ENCODE measurements at regions not wholly inside any gene's neighbourhood (a gene's known extent, or its start where the extent isn't known, plus 50 kb on each side); places are given as distances from the start of the nearest gene placed in this dataset.
A peak's percentile ranks its signal among the peaks of the same experiment; 100 is the strongest.
"Not testable (repeated sequence)": the region's sequence is repeated elsewhere in the genome, so short reads cannot be mapped to it uniquely, and the experiment has no call there.

- no peak for DNase-seq
These were observed 257.6 kb upstream of the PCDH7 start for GRCh38 chr4:30462445-30463090.

- no peak for DNase-seq
These were observed 248.3 kb upstream of the PCDH7 start for GRCh38 chr4:30471861-30472260.

GRCh38 chr4:30473225-30473624 is 246.9 kb upstream of the PCDH7 start:
- DNase-seq: no peak

- no peak for DNase-seq
These were observed 224.9 kb upstream of the PCDH7 start for GRCh38 chr4:30495251-30495650.

GRCh38 chr4:30495651-30496310 is 224.4 kb upstream of the PCDH7 start:
- no peak for DNase-seq

- no peak for DNase-seq
These were observed 208.4 kb upstream of the PCDH7 start for GRCh38 chr4:30511751-30512150.

GRCh38 chr4:30518211-30518610 is 202.0 kb upstream of the PCDH7 start:
- no peak for DNase-seq

GRCh38 chr4:30525662-30526315 is 194.4 kb upstream of the PCDH7 start:
- no peak for DNase-seq

GRCh38 chr4:30535255-30535654 is 184.9 kb upstream of the PCDH7 start:
- no peak for DNase-seq

- DNase-seq: no peak
These were observed 183.9 kb upstream of the PCDH7 start for GRCh38 chr4:30536231-30536630.

GRCh38 chr4:30537456-30537855 is 182.7 kb upstream of the PCDH7 start:
- DNase-seq: peak; percentile 25

- no peak for DNase-seq
These were observed 181.4 kb upstream of the PCDH7 start for GRCh38 chr4:30538794-30539193.

- no peak for DNase-seq
These were observed 177.1 kb upstream of the PCDH7 start for GRCh38 chr4:30543057-30543456.

- no peak for DNase-seq
These were observed 167.0 kb upstream of the PCDH7 start for GRCh38 chr4:30553151-30553550.

- DNase-seq: no peak
These were observed 166.5 kb upstream of the PCDH7 start for GRCh38 chr4:30553706-30554105.

GRCh38 chr4:30555775-30556174 is 164.4 kb upstream of the PCDH7 start:
- DNase-seq: no peak

GRCh38 chr4:30559481-30559880 is 160.7 kb upstream of the PCDH7 start:
- no peak for DNase-seq

- DNase-seq: no peak
These were observed 133.3 kb upstream of the PCDH7 start for GRCh38 chr4:30586850-30587249.

GRCh38 chr4:30589669-30590068 is 130.5 kb upstream of the PCDH7 start:
- DNase-seq: not testable (repeated sequence)

GRCh38 chr4:30600246-30601017 is 119.7 kb upstream of the PCDH7 start:
- no peak for DNase-seq

- no peak for DNase-seq
These were observed 118.9 kb upstream of the PCDH7 start for GRCh38 chr4:30601070-30601865.

GRCh38 chr4:30605616-30606190 is 114.5 kb upstream of the PCDH7 start:
- DNase-seq: no peak
